GM18858 (cell line): ENCODE measurements at regions not wholly inside any gene's neighbourhood (a gene's known extent, or its start where the extent isn't known, plus 50 kb on each side); places are given as distances from the start of the nearest gene placed in this dataset.

Experiments
- ATAC-seq: cut with Tn5 transposase; IDR thresholded peaks from one replicate; pipeline ENCODE4 v1.9.1; 2021; ENCODE audit not compliant: unreplicated experiment

DNA sequence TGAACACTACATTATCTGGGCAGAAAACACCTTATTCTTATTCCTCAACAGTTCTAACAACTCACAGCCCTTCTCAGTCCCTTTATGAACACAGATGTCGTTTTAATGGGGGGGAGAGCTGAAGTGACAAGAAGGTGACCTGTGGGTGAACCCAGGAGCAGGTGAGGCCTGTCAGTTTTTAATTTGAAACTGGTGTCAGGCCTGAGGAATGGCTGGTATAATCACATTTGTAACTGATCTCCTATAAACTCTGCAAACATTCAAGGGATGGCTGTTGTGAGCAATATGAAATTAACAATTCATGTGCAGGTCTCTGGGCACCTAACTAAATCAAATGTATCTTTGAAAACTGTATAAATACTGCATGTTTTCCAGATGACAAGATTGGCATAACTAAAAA is 362.1 kb upstream of the NR5A2 start:
- no peak for ATAC-seq

DNA sequence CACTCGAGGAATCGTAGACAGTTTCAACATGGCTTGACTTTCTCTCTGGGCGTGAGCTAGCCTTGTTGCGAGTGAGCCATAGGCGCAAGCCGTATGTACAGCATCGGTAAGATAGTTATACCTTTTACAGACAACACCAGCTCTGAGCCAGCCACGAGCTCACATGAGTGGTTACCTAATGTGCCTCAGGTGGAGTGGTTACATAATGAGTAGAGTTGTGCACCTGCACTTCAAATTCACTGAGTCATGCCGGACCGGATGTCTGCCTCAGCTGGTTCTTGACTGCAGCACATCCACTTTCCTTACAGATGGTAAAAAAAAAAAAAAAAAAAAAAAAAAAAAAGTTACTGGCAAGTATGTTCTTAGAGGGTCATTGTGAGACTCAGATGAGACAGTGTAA is 360.4 kb upstream of the NR5A2 start:
- ATAC-seq = no peak

DNA sequence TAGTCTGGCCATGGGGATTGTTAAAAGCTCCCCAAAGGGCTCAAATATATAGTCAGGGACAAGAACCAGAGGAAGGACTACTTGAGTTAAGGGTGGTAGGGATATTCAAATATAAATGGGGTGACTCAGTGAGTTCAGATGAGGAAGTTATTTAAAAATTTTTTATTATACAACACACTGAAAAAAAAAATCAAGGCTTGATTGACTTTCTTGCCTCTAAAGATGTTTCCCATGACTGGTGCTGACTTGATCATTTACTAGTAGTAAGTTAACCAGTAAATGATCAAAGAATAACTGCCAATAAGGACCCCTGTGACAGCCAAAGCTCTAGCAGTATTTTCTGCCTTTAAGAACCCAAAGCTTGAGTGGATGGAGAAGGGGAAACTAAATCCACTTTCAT is 357.6 kb upstream of the NR5A2 start:
- no peak for ATAC-seq

DNA sequence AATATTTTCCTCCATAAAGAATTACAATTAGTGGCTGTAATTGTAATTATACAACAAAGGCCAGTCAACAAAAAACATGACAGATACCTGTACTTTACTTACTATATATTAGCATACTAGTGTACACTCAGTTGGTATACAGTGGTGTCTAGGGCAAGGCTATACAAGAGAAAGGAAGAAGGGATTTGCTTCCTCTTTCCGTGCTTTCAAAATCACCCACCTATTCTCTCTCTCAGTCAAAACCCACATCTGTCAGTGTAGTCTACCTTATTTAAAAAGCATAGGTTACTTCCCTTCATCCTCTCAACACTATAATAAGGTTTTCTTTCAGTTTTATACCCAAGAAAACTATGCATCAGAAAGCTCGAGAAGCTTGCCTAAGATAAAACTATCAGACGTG is 355.8 kb upstream of the NR5A2 start:
- ATAC-seq = no peak

DNA sequence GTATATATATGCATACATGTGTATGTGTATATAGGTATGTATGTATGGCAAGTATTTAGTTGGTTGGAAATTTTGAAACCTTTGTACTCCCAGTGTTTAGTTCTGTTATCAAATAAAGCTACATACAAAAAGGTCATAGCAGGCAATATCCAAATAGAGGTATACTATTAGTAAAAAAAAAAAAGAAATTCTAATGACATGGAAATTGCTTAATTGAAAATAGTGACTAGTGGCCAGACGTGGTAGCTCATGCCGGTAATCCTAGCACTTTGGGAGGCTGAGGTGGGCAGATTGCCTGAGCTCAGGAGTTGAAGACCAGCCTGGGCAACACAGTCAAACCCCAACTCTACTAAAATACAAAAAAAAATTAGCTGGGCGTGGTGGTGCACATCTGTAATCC is 351.6 kb upstream of the NR5A2 start:
- no peak for ATAC-seq

DNA sequence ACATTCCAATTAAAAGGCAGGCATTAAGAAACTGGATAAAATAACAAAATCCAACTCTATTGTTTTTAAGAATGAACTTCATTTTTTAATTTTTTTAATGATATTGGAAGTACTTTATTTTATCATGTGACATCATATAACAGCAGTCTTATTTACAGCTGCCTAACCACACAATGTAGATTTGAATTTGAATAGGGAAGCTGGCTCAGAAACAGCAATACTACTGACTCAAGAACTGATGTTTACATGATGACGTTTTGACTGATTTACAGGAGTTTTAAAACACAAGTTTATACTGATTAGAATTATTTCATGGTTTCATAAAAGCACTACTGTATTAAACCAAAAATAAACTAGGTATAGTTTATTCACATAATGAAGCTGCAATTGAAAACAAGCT is 348.7 kb upstream of the NR5A2 start:
- ATAC-seq = no peak

DNA sequence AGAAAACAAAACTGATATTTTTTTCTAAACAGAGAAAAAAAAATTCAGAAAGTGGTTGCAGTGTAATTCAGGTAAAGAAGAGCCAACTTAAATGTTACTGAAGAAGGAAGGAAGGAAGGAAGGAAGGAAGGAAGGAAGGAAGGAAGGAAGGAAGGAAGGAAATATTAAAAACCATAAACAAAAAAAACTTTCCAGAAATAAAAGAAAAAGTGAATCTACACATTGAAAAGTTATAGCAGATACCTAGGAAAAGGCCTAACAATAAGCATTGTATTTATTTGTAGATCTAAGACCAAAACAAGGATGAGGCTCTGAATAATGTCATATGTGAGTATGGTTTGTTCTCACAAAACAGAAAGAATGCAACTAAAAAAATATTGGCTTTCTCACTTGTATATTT is 345.4 kb upstream of the NR5A2 start:
- no peak for ATAC-seq

DNA sequence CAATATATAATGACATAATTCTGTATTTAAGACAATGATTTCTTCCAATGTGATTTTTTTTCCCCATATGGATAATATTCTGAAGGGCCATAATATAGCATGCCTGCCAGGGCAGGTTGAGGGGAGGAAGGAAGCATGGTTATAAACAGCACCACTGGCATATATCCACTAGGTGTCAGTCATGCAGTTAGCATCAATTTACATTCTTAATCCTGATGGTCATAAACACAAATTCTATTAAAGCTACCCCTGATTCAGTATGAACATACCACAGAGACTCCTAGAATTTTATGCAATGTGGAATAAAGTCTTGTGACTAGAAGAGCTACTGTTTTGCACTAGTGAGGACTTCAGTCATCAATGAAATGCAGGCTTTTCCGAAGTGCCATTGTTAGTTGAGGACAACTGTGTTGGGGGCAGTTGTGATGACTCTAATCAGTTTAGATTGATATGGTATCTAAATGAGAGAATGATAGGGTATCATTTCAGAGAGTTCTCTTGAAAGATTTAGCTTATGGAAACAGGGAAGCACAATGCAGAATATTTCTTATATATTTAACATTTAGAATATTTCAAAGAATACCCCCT is 342.7 kb upstream of the NR5A2 start:
- peak; percentile 89 for ATAC-seq

DNA sequence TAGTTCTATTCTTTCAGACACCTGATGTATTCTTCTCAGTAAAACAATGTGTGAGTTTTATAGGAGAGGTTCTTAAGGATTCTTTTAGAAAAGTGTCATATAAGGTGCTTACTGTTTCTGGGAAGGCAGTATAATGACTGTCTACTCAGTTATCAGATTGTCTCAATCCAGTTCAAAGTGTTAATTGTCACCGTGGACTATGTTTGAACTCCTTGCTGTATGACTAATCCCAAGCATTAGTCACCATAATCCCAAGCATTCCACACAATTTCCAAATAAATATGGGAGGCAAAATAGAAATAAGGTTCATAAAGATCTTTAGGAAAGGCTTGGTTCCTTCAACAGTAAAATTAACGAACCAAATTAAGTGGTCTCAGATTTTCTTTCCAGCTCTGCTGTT is 342.1 kb upstream of the NR5A2 start:
- no peak for ATAC-seq

DNA sequence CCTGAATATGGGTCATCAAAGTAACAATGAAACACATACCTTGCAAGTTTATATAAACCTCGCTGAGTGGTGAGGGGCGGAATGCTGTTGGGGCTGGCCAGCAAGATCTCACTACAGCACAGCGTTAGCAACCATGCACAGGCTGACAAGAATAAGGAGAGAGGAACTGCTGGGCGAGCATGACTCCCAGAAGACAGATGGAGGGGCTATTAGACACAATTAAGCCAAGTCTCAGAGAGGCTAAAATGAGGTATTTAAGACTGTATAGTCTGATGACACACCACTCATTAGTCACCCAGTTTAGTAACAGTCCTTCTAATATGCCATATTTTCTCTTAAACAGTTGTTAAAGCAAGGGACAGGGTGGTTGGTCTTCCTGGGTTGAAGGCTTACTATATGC is 340.2 kb upstream of the NR5A2 start:
- ATAC-seq = no peak

DNA sequence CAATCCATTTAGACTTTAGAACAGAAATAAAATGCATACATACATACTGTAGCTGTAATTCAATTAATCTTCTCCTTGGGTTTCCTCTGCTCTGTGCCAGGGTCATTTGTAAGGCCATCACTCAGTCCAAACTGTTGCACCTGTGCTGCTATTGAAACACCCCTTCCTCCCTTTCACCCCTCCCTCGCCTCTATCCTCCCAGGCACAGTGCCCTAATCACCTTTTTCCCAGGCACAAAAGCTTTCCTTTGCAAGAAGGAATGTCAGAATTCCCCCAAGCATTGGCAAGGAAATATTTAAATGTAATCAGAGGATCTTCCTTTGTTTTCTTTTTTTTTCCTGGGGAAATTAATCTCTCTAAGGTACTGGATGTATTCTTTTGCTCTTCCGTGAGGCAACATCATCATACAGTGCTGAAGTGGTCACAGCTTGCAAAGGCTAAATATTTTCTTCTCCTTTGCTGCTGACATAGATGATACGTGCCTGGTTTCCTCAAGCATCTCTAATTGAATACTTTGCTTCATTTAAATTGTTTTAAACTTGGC is 339.3 kb upstream of the NR5A2 start:
- no peak for ATAC-seq

DNA sequence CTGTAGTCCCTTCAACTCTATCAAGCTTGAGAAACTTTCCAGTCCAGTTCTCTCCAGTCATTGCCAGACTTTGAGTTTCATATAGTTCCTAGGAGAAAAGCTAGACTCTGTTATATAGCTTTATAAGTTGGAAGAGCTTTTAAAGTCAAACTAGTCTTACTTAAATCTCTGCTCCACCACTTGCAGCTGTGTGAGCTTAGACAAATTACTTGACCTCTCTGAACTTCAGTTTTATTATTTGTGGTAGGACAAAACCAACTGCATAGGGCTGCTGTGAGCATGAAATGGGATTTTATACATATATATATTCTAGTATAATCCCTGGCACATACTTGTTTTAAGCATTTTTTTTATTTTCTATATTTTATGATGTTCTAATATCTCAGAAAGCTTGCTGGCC is 338.7 kb upstream of the NR5A2 start:
- no peak for ATAC-seq

DNA sequence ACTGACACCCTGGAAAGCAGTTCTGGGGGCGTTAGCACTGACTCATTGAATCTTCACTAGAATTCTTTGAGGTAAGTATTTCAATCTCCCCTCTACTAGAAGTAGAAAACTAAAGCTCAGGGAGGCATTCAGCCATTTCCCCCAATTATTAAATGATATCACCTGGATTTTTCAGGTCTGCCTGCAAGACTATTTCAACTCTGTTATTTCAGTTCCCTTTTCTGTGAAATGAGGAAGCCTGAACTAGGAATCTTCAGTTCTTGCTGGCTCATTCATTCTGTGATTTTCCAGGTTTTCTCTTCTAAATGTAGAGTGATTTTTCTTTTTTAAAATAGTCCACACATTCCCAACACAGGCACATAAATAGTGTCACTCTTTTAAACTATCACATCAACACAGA is 337.0 kb upstream of the NR5A2 start:
- no peak for ATAC-seq

DNA sequence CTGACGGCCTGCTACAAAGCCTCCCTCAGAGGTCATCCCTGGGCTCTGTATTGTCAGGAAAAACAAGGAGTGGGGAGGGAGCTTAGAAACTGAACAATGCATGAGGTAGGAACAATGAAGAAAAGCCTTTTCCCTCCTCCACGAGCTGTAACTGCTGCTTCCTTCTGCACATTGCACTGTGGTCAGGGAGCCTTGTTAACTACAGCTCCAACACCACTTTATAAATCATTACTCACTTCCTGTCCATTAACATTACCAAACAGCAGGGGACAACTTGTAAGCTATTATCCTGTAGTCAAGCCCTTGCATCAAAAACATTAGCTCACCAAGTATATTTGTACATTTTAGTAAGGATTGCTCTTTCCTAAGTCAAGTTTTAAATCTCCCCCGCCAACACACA is 336.0 kb upstream of the NR5A2 start:
- ATAC-seq = no peak

DNA sequence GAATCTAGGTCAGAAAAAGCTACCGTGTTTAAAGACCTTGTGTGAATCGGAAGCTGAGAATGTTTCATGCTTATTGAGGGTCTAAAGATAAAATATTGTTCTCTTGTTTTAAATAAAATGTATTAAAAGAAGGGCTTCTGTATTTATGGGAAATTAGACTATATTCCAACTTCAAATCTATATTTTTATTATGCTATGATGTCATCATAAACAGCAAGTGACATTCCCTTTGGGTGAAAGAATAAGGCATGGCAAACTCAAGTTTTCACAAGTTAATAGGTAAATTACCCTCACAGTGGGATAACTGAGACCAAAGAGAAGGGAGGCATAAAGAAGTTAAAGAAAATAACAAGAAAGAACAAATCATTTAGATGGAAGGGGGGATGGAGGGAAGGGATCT is 333.8 kb upstream of the NR5A2 start:
- ATAC-seq = no peak

DNA sequence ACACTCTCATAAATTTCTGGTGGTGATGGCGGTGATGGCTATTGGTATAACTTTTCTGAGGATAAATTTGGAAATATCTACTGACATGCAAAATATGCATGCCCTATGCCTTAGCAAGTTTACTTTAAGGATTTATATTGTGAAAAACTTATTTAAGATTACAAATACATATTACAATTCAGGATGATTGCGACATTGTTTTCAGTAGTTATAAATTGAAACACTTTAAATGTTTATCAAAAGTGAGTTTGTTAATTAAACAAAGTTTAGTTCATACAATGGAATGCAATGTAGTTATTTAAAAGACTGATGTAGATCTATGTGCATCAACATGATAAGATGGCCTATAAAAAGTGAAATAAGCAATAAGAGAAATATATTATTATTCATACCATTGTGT is 331.3 kb upstream of the NR5A2 start:
- ATAC-seq = no peak

DNA sequence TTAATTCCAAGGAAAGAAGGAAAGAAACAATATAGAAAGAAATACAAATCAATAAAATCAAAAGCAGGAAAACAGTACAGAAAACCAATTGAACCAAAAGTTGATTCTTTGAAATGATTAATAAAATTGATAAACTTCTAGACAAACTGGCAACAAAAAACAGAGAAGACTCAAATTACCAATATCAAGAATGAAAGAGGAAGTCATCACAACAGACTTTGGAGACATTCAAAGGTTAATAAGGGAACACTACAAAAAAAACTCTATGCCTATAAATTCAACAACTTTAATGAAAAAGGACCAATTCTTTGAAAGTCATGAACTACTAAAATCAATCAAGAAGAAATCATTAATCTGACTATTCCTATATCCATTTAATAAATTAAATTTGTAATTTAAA is 329.3 kb upstream of the NR5A2 start:
- no peak for ATAC-seq

DNA sequence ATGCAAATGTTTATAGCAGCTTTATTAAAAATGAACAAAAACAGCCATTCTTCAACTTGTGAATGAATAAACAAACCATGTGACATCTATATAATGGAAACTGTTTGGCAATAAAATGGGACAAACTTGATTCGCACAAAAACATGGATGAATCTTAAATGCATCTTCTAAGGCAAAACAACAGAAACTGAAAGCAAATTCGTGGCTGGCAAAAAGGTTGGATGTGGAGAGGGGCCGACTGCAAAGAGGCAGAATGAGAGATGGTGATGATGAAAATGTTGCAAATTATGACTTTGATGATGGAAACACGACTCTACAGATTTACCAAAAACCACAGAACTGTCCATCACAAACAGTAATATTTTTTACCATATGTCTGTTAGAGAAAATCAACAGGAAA is 327.0 kb upstream of the NR5A2 start:
- ATAC-seq = no peak

DNA sequence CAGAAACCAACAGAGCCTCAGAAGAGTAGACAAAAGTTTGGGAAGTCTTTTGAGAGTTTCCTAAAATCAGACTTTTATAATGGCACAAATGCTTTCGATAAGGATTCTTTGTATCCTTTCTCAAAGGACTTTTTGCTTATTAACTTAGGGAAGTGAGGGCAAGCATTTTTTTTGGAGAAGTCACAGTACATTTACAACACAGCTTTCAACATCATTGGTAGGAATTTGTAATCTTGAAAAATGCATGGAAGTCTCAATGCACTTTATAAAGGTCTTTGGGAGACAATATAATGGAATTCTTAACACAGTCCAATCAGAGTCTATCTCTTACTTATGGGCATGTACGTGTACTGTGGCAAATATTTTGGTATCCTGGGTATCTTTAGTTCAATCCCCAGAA is 325.8 kb upstream of the NR5A2 start:
- ATAC-seq = no peak

DNA sequence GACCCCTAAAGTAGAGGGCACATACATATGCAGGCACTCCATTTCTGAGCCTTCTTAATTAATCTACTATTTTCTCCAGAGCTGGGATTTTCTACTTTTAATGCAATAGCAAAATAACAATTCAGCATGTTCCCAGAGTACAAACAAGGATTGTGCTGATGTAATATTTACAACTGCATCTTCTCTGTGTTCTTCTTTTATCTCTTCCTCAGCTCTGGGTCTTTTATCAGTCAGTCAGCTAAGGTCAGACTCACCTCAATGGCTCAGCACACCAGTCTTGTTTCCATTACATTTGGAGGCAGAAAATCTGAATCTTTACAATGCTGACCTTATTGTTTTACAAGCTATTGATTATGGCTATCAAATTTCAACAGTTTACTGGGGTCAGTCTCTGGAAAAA is 323.3 kb upstream of the NR5A2 start:
- ATAC-seq = no peak

DNA sequence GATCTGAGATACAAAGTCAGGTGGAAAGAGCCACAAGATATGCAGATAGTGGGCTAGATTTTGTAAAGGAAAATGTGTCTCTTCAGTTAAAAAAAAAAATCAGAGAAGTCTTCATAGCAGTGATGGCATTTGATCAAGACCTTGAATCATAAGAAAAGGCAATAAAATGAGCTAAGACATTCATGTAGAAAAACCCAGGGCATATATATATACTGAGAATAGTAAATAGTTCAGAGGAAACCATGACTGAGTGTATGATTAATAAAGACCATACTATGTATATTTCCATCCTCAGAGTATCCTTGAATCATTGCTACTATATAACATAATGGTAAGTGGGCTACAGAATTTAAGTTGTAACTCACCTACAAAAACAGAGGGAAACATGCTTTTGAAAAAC is 321.7 kb upstream of the NR5A2 start:
- ATAC-seq = no peak

DNA sequence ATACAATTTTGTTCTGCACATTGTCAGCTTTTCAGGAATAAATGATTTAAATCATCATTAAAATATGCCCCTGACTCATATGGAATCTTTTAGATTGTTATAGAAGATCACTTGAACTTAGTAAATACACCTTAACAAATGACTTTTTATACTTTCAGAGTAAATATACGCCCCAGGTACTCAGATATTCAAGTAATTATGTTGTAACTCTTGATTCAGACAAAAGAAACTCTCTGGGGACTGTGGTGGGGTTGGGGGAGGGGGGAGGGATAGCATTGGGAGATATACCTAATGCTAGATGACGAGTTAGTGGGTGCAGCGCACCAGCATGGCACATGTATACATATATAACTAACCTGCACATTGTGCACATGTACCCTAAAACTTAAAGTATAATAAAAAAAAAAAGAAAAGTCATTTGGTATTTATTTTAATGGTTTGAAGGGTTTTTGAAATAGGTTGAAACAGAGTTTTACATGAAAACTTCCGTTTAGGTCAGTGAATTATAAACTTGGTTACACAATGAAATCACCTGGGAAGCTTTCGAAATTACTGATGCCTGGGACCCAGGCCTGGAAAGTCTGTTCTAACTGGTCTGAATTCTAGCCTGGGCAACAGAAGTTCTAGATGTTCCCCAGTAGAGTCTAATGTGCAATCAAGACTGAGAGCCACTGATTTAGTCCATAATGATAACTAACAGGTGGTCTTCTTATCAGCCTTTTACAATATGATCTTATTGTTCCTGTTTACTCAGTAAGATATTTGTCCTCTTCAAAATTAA is 320.5 kb upstream of the NR5A2 start:
- no peak for ATAC-seq

DNA sequence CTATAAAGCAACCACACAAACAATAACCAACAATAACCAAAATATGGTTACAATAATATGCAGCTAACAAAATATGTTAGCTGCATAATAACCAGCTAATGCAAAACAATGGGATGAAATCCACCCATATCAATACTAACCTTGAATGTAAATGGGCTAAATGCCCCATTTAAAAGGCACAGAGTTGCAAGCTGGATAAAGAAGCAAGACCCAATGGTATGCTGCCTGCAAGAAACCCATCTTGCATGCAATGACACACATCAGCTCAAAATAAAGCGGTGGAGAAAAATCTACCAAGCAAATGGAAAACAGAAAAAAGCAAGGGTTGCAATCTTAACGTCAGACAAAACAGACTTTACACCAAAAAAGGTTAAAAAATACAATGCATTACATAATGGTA is 316.5 kb upstream of the NR5A2 start:
- no peak for ATAC-seq
